ENCODE measurements at regions not wholly inside any gene's neighbourhood (a gene's known extent, or its start where the extent isn't known, plus 50 kb on each side); places are given as distances from the start of the nearest gene placed in this dataset.

DNA sequence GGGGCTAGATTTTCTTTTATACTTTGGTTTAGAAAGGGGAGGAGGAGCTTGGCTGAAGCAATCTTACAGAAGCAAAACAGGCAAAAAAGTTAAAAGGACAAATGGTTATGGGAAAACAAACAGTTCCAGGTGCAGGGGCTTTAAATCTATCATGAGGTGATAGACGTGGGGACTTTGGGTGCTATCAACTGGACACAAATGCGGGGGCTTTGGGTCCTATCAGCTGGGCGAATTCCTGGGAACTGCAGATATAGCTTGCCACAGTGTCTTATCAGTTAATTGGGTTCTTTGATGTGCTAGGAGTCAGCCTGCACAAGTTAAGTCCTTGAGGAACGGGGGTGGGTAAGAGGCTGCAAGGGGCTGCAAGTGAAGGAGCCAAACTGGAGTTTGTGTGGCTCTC, 260.6 kb downstream of the TUBA3C start:
- TF ChIP-seq, protein P1, sequence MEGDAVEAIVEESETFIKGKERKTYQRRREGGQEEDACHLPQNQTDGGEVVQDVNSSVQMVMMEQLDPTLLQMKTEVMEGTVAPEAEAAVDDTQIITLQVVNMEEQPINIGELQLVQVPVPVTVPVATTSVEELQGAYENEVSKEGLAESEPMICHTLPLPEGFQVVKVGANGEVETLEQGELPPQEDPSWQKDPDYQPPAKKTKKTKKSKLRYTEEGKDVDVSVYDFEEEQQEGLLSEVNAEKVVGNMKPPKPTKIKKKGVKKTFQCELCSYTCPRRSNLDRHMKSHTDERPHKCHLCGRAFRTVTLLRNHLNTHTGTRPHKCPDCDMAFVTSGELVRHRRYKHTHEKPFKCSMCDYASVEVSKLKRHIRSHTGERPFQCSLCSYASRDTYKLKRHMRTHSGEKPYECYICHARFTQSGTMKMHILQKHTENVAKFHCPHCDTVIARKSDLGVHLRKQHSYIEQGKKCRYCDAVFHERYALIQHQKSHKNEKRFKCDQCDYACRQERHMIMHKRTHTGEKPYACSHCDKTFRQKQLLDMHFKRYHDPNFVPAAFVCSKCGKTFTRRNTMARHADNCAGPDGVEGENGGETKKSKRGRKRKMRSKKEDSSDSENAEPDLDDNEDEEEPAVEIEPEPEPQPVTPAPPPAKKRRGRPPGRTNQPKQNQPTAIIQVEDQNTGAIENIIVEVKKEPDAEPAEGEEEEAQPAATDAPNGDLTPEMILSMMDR (IDR thresholded peaks at IDR 0.05), result no peak
- no peak for TF ChIP-seq POLR2A (IDR thresholded peaks at IDR 0.05)

Data from tibial nerve (tissue), 3 donors.